HG03442 (cell line): ENCODE measurements at regions not wholly inside any gene's neighbourhood (a gene's known extent, or its start where the extent isn't known, plus 50 kb on each side); places are given as distances from the start of the nearest gene placed in this dataset.
"Not testable (repeated sequence)": the region's sequence is repeated elsewhere in the genome, so short reads cannot be mapped to it uniquely, and the experiment has no call there.

Experiments used
- ATAC-seq: cut with Tn5 transposase; IDR thresholded peaks from one replicate; pipeline ENCODE4 v1.9.1; 2021; ENCODE audit warnings: mild to moderate bottlenecking, moderate library complexity; ENCODE audit not compliant: unreplicated experiment

GRCh38 chr10:81386817-81387216 is 488.2 kb upstream of the NRG3 start:
- ATAC-seq: no peak

GRCh38 chr10:81403451-81403850 is 471.5 kb upstream of the NRG3 start:
- ATAC-seq: no peak

- ATAC-seq: no peak
Observed at GRCh38 chr10:81405399-81405798, 469.6 kb upstream of the NRG3 start.

GRCh38 chr10:81414038-81414437 is 461.0 kb upstream of the NRG3 start:
- no peak for ATAC-seq

GRCh38 chr10:81426722-81427121 is 448.3 kb upstream of the NRG3 start:
- ATAC-seq: no peak

GRCh38 chr10:81428456-81429134 is 446.4 kb upstream of the NRG3 start:
- ATAC-seq: no peak

- no peak for ATAC-seq
Observed at GRCh38 chr10:81439445-81439844, 435.5 kb upstream of the NRG3 start.

- not testable (repeated sequence) for ATAC-seq
Observed at GRCh38 chr10:81441624-81442023, 433.4 kb upstream of the NRG3 start.

GRCh38 chr10:81444242-81444929 is 430.6 kb upstream of the NRG3 start:
- no peak for ATAC-seq

- no peak for ATAC-seq
Observed at GRCh38 chr10:81450651-81451050, 424.3 kb upstream of the NRG3 start.

- no peak for ATAC-seq
Observed at GRCh38 chr10:81472927-81473470, 402.0 kb upstream of the NRG3 start.

GRCh38 chr10:81473755-81474154 is 401.2 kb upstream of the NRG3 start:
- no peak for ATAC-seq

- no peak for ATAC-seq
Observed at GRCh38 chr10:81479316-81479715, 395.7 kb upstream of the NRG3 start.

GRCh38 chr10:81496626-81497025 is 378.4 kb upstream of the NRG3 start:
- ATAC-seq: no peak

GRCh38 chr10:81498011-81498551 is 376.9 kb upstream of the NRG3 start:
- no peak for ATAC-seq

- ATAC-seq: no peak
Observed at GRCh38 chr10:81502677-81503359, 372.2 kb upstream of the NRG3 start.

- ATAC-seq: not testable (repeated sequence)
Observed at GRCh38 chr10:81505777-81506176, 369.2 kb upstream of the NRG3 start.

- no peak for ATAC-seq
Observed at GRCh38 chr10:81514811-81515210, 360.2 kb upstream of the NRG3 start.

GRCh38 chr10:81520688-81521087 is 354.3 kb upstream of the NRG3 start:
- ATAC-seq: no peak

- no peak for ATAC-seq
Observed at GRCh38 chr10:81524467-81524866, 350.5 kb upstream of the NRG3 start.

GRCh38 chr10:81532403-81532802 is 342.6 kb upstream of the NRG3 start:
- ATAC-seq: no peak
